ENCODE measurements at regions not wholly inside any gene's neighbourhood (a gene's known extent, or its start where the extent isn't known, plus 50 kb on each side); places are given as distances from the start of the nearest gene placed in this dataset.

DNA sequence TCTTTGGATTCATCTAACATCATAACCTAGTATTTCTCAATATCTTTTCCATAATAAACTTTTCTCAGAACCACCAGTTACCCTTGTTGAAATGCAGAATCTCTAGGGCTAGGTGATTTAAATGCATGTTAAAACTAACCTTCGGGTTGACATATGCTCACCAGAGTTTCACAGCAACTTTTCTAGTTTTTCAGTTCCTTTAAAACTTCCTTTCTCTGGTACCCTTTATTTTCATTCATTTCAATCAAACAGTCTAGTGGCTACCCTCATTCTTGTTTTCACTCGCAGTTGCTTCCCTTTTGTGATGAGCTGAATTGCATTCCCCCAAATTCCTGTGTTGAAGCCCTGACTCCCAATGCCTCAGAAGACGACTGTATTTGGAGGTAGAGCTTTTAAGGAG, 712.8 kb upstream of the CHRM3 start:
- Histone ChIP-seq H2AFZ (ENCODE audit: low read depth, low read length) (no peak overlapping the region), H4K20me1 (ENCODE audit: insufficient read depth, low read length) (no peaks in the 10 kb centered on the region), H3K9ac (ENCODE audit: low read depth, low read length) (no peak overlapping the region), H3K4me2 (ENCODE audit: insufficient read depth, low read length) (no peak overlapping the region), H3K79me2 (ENCODE audit: insufficient read depth, low read length) (no peaks in the 10 kb centered on the region), H3K27me3 (ENCODE audit: insufficient read depth, low read length, poor library complexity) (no peaks in the 10 kb centered on the region), H3K4me1 (ENCODE audit: insufficient read depth, low read length) (no peaks in the 10 kb centered on the region), H3K9me3 (ENCODE audit: insufficient read depth, low read length, severe bottlenecking) (no peaks in the 10 kb centered on the region), H3K36me3 (ENCODE audit: insufficient read depth, low read length) (no peaks in the 10 kb centered on the region), H3K4me3 (ENCODE audit: low read depth in 1 of 2, low read length in 2 of 2) (no peak overlapping the region), H3K27ac (ENCODE audit: low read length) (no peak overlapping the region)
- no peak for ATAC-seq (ENCODE audit: insufficient read depth, low read depth)
- DNase-seq, result no peak
- TF ChIP-seq EZH2 (IDR thresholded peaks at IDR 0.05; ENCODE audit: borderline replicate concordance, low read depth, low read length, severe bottlenecking), result no peak
- TF ChIP-seq, protein P1, sequence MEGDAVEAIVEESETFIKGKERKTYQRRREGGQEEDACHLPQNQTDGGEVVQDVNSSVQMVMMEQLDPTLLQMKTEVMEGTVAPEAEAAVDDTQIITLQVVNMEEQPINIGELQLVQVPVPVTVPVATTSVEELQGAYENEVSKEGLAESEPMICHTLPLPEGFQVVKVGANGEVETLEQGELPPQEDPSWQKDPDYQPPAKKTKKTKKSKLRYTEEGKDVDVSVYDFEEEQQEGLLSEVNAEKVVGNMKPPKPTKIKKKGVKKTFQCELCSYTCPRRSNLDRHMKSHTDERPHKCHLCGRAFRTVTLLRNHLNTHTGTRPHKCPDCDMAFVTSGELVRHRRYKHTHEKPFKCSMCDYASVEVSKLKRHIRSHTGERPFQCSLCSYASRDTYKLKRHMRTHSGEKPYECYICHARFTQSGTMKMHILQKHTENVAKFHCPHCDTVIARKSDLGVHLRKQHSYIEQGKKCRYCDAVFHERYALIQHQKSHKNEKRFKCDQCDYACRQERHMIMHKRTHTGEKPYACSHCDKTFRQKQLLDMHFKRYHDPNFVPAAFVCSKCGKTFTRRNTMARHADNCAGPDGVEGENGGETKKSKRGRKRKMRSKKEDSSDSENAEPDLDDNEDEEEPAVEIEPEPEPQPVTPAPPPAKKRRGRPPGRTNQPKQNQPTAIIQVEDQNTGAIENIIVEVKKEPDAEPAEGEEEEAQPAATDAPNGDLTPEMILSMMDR (IDR thresholded peaks at IDR 0.05; ENCODE audit: borderline replicate concordance, extremely low read depth, low read length, poor library complexity, severe bottlenecking), result no peak

GRCh38 chr1:238672806-238673205, 713.6 kb upstream of the CHRM3 start:
- Histone ChIP-seq H3K4me2 (ENCODE audit: insufficient read depth, low read length) (no peak overlapping the region), H3K27ac (ENCODE audit: low read length) (no peak overlapping the region), H3K4me3 (ENCODE audit: low read depth in 1 of 2, low read length in 2 of 2) (no peak overlapping the region), H4K20me1 (ENCODE audit: insufficient read depth, low read length) (no peaks in the 10 kb centered on the region), H3K9me3 (ENCODE audit: insufficient read depth, low read length, severe bottlenecking) (no peaks in the 10 kb centered on the region), H3K4me1 (ENCODE audit: insufficient read depth, low read length) (no peaks in the 10 kb centered on the region), H2AFZ (ENCODE audit: low read depth, low read length) (no peak overlapping the region), H3K9ac (ENCODE audit: low read depth, low read length) (no peak overlapping the region), H3K36me3 (ENCODE audit: insufficient read depth, low read length) (no peaks in the 10 kb centered on the region), H3K27me3 (ENCODE audit: insufficient read depth, low read length, poor library complexity) (no peaks in the 10 kb centered on the region), H3K79me2 (ENCODE audit: insufficient read depth, low read length) (no peaks in the 10 kb centered on the region)
- no peak for ATAC-seq (ENCODE audit: insufficient read depth, low read depth)
- TF ChIP-seq, protein P1 (IDR thresholded peaks at IDR 0.05; ENCODE audit: borderline replicate concordance, extremely low read depth, low read length, poor library complexity, severe bottlenecking), result no peak
- TF ChIP-seq EZH2 (IDR thresholded peaks at IDR 0.05; ENCODE audit: borderline replicate concordance, low read depth, low read length, severe bottlenecking), result no peak
- no peak for DNase-seq

- Histone ChIP-seq H3K36me3 (ENCODE audit: insufficient read depth, low read length) (no peaks in the 10 kb centered on the region), H3K4me3 (ENCODE audit: low read depth in 1 of 2, low read length in 2 of 2) (no peak overlapping the region), H3K27ac (ENCODE audit: low read length) (no peak overlapping the region), H3K79me2 (ENCODE audit: insufficient read depth, low read length) (no peaks in the 10 kb centered on the region), H4K20me1 (ENCODE audit: insufficient read depth, low read length) (no peaks in the 10 kb centered on the region), H2AFZ (ENCODE audit: low read depth, low read length) (no peak overlapping the region), H3K9ac (ENCODE audit: low read depth, low read length) (no peak overlapping the region), H3K4me2 (ENCODE audit: insufficient read depth, low read length) (no peak overlapping the region), H3K4me1 (ENCODE audit: insufficient read depth, low read length) (no peaks in the 10 kb centered on the region), H3K27me3 (ENCODE audit: insufficient read depth, low read length, poor library complexity) (no peaks in the 10 kb centered on the region), H3K9me3 (ENCODE audit: insufficient read depth, low read length, severe bottlenecking) (no peaks in the 10 kb centered on the region)
- TF ChIP-seq, protein P1 (IDR thresholded peaks at IDR 0.05; ENCODE audit: borderline replicate concordance, extremely low read depth, low read length, poor library complexity, severe bottlenecking), result no peak
- no peak for TF ChIP-seq EZH2 (IDR thresholded peaks at IDR 0.05; ENCODE audit: borderline replicate concordance, low read depth, low read length, severe bottlenecking)
- DNase-seq, result no peak
- ATAC-seq (ENCODE audit: insufficient read depth, low read depth), result no peak
These were observed 714.1 kb upstream of the CHRM3 start for GRCh38 chr1:238672262-238672661.

GRCh38 chr1:238664139-238664538, 722.2 kb upstream of the CHRM3 start:
- Histone ChIP-seq H3K9me3 (ENCODE audit: insufficient read depth, low read length, severe bottlenecking) (no peaks in the 10 kb centered on the region), H2AFZ (ENCODE audit: low read depth, low read length) (no peak overlapping the region), H3K4me2 (ENCODE audit: insufficient read depth, low read length) (no peak overlapping the region), H3K4me3 (ENCODE audit: low read depth in 1 of 2, low read length in 2 of 2) (no peak overlapping the region), H3K36me3 (ENCODE audit: insufficient read depth, low read length) (no peaks in the 10 kb centered on the region), H3K9ac (ENCODE audit: low read depth, low read length) (no peak overlapping the region), H3K79me2 (ENCODE audit: insufficient read depth, low read length) (no peaks in the 10 kb centered on the region), H3K27ac (ENCODE audit: low read length) (no peak overlapping the region), H4K20me1 (ENCODE audit: insufficient read depth, low read length) (no peaks in the 10 kb centered on the region), H3K4me1 (ENCODE audit: insufficient read depth, low read length) (no peaks in the 10 kb centered on the region), H3K27me3 (ENCODE audit: insufficient read depth, low read length, poor library complexity) (no peaks in the 10 kb centered on the region)
- ATAC-seq (ENCODE audit: insufficient read depth, low read depth) (no peak), DNase-seq (no peak)
- TF ChIP-seq EZH2 (IDR thresholded peaks at IDR 0.05; ENCODE audit: borderline replicate concordance, low read depth, low read length, severe bottlenecking), result no peak

All from DND-41 (cell line).